IPS-NIHi7 (cell line): ENCODE measurements at regions not wholly inside any gene's neighbourhood (a gene's known extent, or its start where the extent isn't known, plus 50 kb on each side); places are given as distances from the start of the nearest gene placed in this dataset.
A peak's percentile ranks its signal among the peaks of the same experiment; 100 is the strongest.
"Not testable (repeated sequence)": the region's sequence is repeated elsewhere in the genome, so short reads cannot be mapped to it uniquely, and the experiment has no call there.

Source experiments
- DNase-seq: peaks from one replicate; pipeline ENCODE4 v3.0.0; 2012; ENCODE audit warnings: mixed read lengths; ENCODE audit errors: extremely low spot score

DNA sequence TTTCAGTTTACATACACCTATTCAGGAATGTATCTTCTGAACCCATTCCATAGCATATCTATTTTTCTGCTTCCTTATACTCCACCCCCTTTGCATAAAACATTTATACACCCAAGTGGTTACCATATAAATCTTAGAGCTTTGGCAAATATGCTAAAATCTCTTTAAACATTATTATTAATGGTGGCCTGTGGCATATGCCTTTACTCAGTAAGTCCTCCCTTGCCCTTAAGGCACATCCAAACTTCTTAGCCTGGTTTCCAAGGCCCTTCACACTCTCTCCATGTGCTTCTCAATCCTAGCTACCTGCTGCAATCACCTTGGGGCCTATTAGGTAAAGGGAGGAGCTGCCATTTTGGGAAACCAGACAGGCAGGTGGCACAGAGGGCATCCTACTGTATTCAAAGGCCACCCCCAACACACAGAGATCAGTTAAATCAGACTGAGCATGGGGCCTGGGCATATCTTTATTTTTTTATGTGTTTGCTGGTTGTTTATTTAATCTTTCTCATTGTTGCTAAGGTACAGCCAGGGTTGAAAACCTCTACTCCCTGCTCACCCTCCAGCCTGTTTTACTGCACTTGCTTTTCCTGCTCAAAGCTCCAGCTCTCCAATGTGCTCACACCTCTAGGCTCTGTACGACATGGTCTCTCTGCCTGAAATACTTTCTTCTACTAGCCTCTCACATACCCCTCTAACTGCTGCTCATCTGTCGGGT, 242.8 kb upstream of the HNRNPA3 start:
- no peak for DNase-seq

DNA sequence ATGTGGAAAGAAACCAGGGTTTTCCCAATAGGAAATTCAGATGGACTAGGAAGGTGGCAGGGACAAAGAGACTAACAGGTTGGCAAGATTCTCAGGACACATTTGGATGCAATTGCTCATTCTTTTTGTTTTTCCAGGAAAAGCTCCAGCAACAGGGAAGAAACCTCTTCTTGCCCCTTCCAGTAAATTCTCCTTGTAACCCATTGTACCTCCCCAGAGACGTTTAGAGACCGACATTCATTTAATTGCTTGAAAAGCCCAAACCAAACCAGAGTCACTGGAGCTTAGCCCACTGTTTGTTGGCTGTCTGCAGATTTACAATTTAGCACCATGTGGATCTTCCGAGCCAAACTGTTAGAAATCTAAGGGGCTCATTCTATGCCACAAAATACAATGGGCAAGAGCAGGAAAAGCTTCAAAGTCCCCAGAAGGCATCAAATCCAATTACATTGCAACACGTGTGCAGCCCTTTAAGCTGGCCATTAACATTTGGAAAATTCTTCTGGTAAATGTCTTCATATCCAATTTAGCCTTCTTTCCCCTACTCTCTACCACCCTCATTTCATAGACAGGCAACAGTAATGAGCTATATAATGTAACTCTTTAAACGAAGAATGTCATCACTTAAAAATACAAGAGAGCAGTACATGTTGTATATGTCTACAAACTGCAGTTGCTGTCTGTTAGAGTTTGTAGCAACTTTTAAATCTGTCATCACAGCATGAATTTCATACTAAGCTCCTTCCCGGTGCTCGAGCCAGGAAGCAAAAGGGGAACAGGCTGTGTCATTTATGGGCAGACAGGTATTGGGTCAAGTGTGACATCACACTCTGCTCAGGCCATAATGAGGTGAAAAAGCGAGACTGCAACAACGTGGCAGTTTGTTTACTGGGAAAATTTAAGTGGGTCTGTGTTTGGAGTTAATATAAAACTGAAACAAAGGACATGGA, 235.6 kb upstream of the HNRNPA3 start:
- DNase-seq = no peak

DNA sequence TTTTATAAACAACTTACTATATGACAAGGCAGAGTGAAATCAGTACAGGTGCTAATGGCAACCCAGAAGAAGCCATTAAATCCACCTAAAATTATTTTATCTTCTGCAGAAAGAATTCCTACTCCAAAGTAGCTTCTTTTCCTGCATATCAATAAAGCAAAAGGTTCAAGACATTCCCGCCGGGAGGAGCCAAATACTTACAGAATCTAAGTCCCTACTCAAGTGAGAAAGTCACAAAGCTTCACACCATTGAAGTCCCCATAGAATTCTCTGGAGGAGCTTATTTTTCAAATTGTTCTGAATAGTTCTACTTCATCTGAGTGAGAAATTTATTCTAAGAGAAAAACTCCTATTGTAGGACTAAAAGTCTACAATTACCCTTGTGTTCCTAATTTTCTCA, 233.7 kb upstream of the HNRNPA3 start:
- DNase-seq = no peak

DNA sequence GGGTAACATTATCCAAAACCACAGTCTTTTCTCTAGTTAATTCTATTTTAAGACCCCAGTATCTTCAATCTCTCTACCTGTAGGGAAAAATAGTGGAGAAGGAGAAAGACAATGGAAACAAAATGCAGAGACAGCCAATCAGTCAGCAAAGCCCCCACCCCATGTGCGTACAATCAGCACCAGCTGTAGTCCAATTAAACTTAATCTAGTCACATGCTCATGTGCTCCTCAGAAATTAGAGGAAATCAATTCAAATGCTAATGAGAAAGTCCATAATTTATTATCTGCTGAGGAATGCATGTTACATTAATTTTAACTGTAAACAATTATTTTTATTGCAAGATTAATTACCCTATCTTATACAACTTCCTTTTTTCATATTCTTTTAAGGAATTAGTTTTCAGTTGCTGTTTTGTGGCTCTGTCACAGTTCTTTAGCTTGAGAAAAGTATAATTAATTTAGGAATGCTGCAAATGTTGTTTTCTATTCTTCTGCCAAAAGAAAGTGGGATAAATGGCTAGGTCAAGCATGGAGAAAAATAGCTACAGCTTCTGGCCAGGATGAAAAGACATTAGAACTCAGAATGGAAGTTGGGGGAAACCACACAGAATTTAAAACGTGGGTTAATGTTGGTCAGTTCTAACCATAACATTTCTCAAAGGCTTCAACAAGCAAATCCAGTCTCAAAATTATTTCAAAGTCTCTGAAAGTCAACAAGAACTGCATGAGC, 232.4 kb upstream of the HNRNPA3 start:
- no peak for DNase-seq

DNA sequence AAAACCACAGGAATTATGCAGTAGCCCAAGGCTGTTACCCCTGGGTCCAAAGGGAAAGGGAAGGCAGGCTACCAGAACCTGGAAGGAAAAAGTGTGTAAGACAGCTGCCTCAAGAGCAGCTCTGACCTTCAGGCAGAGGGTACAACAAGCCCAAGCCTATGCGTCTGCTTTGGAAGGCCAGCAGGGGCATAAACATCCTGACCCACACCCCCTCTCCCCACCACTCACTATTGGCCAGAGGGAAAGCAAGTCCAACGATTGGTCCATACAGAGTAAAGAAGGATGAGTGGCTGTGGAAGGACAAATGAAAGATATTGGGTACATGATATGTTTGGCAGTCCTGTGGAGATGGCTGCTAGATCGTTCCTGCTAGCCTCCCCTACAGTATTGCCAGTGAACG, 227.6 kb upstream of the HNRNPA3 start:
- peak; percentile 27 for DNase-seq

DNA sequence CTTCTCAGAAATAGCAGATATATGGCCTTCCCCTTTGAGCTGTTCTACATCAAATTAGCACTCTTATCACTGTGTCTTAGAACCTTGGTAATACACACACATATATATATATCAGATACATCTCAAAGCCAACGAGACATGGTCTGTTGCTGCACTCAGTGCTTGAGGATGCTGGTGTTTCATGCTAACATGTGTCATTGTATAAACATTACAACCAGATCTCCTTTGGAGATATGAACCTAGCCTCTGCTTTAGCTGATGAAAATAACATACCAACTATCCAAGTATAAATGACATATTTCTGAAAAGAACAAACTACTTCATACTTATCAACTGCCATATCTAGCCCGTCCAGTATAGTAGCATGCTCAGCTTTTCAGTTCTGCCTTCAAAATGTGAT, 226.7 kb upstream of the HNRNPA3 start:
- no peak for DNase-seq

DNA sequence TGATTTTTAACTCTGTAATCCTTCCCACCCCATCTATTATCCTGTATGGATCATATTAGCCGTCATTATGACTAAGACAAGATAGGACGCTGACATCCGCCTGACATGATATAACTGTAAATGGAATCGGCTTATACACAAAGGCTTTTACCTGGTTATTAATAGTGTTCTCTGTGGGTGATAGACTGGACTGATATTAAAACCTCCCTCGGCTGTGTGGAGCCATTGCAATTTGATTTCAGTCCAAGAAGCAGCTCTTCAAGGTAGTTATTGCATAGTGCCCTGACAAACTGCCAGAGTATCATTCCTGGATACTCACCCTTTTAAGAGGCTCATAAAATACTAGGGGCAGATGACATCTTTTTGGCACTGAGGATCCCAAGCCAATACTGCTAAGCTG, 226.1 kb upstream of the HNRNPA3 start:
- no peak for DNase-seq

DNA sequence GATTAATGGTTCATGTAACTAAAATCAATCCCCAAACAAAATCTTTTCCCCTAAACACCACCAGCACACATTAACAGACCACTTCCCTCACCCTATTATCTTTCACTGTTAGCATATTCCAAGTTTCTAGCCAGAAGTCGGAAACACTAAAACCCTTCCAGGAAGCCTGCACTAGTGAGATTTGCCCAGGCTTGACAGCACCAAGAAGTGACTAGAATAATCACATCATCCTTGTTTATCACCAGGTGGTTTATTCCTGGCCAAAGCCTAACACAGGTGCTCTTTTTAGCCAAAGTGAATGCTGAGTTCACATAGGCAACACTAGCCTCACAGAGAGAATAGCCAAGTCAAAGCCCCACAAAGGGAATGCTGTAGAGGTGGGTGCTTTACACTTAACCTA, 221.2 kb upstream of the HNRNPA3 start:
- DNase-seq = no peak

DNA sequence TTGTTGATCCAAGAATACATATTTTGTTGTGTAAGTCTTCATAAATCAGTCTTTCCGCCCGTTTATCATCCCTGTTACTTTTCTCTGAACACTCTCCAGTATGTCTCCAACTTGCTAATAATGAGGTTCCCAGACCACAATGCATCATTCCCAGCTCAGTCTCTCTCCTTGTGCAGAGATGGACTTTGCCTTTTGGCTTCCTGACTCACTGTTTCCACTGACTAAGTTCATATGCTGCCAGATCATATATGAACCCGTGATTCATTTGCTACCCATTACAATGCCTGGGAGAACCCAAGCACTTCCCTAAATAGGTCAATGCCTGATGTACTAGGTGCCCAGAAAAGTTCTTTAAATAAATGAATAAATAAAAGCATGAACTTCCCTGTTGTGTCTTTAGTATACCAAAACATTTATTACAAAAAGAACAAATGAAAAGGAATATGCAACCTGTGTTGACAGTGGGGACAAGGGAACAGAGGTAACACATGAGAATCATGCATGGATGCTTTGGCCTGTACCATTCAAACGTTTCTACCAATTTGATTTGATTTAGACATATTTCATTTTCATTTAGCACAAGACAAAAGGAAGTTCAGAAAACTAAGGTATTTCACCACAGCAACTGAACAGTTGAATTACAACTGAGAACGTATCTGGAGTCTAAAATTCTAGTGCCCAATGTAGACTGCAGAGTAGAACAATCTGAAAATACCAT, 215.4 kb upstream of the HNRNPA3 start:
- DNase-seq = no peak

DNA sequence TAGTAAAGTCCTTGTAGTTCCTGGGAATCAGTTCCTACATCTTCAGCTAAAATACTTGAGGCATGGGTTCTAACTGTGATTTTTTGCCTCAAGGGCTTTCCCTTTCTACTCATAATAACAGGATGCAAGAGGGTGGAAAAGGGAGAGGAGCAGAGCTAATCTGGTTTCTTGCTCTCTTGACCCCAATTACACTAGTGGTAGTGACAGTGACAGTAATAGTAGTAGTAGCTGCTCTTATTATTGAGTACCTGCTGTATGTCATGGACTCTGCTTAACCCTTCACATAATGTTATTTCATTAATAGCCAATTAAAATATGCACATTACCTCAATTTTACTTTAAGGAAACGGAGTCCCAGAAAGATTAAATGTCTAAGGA, 214.8 kb upstream of the HNRNPA3 start:
- DNase-seq = no peak

DNA sequence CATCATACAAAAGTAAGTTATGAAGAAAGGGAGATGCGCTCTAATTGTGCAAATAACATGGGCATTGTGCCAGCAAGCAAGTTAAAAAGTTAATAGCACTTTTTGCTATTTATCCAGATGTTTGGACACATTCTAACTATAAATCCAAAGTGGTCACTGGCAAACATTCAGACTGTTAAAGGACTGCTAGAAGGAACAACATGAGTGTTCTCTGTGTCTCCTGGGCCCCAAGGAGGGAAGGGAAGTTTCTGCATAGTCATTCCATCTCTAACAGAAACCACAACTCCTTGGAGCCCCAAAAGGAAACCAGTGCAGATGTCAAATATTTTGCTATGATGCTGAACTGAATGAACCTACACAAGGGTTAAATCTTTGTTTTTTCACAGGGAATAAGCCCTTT, 213.3 kb upstream of the HNRNPA3 start:
- DNase-seq = no peak

DNA sequence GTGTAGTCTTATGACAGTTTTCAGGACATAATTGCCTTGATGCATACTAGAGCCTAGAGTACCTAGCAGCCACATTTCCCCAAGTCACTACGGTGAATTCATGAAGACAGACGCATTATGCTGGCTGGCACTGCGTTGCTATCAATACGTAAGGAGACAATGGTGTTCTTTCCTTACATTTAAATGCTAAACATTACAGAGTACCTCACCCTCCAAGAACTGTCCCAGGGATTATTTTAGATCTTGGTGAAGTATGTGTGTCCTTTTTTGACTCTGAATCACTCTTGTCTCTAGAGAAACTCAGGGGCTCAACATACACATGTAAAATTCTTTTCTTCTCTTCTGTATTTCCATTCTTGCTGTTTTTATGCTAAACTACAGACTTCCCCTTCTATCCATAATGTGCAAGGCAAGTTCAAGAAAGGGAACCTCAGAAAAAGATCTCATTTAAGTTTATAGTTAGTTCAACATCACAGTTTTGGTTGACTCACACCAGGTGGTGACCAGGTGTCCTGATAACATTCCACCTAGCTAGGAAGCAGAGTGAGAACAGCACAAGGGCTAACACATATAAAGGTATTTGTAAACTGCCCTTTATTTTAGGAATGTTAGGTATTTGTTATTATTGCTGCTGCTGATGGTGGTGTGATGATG, 212.4 kb upstream of the HNRNPA3 start:
- DNase-seq = no peak

DNA sequence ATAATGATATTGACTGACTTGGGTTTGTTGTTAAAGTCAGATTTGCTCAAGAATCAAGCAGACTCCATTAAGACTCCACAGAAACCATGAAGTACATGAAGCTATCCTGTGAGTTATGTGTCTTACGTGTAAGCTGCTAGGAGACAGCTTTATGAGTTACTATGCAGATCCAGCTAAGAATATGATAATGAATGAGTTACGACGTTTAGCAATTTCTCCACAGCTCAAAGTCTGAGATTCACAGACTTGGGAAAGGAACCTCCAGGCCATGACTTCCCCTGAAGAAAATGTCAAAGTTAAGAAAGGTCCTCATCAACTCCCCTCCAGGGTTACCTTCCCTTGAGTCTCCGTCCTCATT, 211.9 kb upstream of the HNRNPA3 start:
- no peak for DNase-seq

DNA sequence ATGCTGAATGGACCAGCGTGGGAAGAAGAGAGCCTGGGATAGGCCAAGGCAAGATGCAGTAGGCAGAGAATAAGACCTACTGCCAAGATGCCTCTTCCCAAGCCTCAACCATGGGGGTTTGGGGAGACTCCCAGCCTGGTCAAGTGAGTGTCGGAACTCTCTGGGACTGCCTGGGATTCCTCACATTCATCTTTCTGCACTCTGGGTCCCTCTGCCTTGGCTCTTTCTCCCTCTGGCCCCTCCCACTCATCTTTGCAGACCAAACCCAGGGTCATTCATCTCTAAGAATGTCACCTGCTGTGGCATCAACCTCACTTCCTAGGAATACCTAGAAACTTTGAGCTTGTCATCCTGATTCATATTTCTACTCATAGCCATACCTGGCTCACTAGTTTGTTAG, 211.3 kb upstream of the HNRNPA3 start:
- no peak for DNase-seq

DNA sequence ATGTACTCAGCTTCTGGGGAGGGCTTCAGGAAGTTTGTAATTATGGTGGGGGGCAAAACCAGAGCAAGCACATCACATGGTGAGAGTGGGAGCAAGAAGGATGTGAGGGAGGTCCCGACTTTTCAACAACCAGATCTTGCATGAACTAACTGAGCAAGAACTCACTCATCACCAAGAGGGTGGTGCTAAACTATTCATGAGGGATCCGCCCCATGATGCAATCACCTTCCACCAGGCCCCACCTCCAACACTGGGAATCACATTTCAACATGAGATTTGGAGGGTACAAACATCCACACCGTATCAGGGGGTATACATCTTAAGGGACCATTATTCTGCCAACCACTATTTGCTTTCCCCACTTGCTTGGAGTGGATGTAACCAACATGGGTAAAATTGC, 209.6 kb upstream of the HNRNPA3 start:
- DNase-seq = no peak

DNA sequence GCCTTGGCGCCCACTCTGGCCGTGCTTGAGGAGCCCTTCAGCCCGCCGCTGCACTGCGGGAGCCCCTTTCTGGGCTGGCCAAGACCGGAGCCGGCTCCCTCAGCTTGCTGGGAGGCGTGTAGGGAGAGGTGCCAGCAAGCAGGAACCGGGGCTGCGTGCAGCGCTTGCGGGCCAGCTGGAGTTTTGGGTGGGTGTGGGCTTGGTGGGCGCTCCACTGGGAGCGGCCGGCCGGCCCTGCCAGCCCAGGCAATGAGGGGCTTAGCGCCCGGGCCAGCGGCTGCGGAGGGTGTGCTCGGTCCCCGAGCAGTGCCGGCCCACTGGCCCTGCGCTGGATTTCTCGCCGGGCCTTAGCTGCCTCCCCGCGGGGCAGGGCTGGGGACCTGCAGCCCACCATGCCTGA, 204.9 kb upstream of the HNRNPA3 start:
- DNase-seq = not testable (repeated sequence)

DNA sequence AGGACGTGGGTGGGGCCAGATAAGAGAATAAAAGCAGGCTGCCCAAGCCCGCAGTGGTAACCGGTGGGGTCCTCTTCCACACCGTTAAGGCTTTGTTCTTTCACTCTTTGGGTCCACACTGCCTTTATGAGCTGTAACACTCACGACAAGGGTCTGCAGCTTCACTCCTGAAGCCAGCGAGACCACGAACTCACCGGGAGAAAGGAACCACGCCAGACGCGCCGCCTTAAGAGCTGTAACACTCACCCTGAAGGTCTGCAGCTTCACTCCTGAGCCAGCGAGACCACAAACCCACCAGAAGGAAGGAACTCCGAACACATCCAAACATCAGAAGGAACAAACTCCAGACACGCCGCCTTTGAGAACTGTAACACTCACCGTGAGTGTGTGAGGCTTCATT, 203.9 kb upstream of the HNRNPA3 start:
- not testable (repeated sequence) for DNase-seq

DNA sequence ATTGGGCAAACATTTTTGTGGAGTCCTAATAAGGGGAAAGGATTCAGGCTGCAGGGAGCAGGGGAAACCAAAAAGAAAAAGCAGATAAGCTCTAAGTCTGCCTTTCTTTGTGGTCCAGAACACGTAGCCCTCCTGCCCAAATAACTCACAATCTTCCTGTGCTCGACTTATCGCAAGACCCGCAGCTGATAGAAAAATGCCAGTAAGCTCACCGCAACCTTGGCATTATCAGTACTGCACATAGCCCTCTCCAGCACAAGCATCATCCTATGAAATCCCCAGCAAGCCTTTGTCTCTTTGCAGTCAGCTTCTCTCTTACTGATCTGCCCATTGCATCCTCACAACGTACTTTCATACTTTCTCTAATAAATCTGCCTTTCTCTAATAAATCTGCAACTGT, 202.4 kb upstream of the HNRNPA3 start:
- DNase-seq = no peak

DNA sequence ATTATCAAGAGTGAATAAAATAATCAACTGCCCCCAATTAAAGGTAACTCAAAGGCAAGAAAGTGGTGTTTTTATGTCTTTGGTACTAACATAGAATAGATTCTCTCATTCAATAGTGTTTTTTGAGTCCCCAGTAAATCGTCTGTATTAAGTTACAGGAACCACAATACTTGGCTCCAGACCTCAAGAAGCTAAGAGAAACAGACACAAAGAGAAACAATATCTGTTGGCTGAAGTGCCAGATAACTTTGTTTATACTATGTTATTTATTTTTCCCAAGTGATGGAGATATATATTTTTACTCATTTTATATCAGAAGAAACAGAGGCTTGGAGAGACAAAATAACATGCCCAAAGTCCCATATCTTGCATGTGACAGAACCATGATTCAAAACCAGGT, 201.7 kb upstream of the HNRNPA3 start:
- DNase-seq = no peak

DNA sequence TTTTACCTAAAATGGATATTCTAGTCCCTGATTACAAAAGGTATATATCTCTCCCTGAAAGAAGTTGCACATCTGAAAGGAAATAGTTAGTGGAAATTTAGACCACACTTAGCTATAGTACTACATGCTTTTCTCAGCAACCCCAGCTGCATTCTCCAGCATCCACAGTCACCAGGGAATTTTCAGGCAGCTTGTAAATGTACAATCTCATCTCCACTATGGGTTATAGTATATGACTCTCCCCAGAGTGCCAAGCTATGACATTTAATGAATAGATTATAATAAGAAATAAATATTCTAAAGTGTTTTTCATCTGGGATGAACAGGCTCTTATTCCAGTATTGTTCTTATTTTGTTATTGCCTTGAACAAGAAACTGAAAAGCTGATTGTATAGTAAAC, 197.6 kb upstream of the HNRNPA3 start:
- no peak for DNase-seq

DNA sequence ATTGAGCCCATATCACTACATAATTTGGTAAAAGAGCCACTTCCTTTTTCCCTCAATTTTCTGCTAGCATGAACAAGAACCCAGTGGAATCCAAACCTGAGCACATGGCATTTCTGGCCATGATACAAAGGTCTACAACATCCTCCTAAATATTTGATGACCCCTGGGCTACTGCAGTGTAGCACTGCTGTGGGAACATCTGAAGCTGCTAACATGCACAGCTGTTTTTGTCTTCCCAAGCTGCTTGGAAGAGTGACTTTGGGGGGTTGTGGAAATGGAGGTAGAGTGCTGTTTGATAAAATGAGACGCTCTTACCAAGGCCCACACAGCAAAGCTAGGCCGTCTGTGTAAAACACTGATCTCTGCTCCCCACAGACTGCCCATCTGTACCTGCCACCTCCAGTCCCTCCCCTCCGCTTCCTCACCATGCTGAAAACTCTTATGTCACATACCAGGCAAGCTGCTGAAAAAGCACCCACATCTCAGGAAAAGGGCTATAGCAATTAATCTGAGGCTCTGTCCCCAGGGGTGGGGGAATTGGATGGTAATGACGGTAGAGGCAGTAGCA, 197.2 kb upstream of the HNRNPA3 start:
- no peak for DNase-seq
